KBM-7 (cell line): ENCODE measurements at regions not wholly inside any gene's neighbourhood (a gene's known extent, or its start where the extent isn't known, plus 50 kb on each side); places are given as distances from the start of the nearest gene placed in this dataset.
"Not testable (repeated sequence)": the region's sequence is repeated elsewhere in the genome, so short reads cannot be mapped to it uniquely, and the experiment has no call there.

Experiments used
- DNase-seq: peaks from one replicate; pipeline ENCODE4 v3.0.0-alpha.2; 2015
- in situ Hi-C: fragments of 300-500 bp; cut with MboI; formaldehyde crosslinking; loops from 2 replicates; pipeline ENCODE4 v1.14.3; 2020; ENCODE audit warnings: low sequenced_read_pairs, low pct_unique_long_range_greater_than_20kb, mixed read lengths

- DNase-seq: no peak
- in situ Hi-C loops: no loop called here
Observed at GRCh38 chr21:10464975-10465374, 56.4 kb upstream of the TPTE start.

GRCh38 chr21:10465524-10466110 lies 55.8 kb upstream of the TPTE start:
- in situ Hi-C loops, DNase-seq: not testable (repeated sequence)

GRCh38 chr21:10466200-10466599 lies 55.2 kb upstream of the TPTE start:
- in situ Hi-C loops: no loop called here
- no peak for DNase-seq
